CD14-positive monocyte (primary cell): ENCODE measurements at regions not wholly inside any gene's neighbourhood (a gene's known extent, or its start where the extent isn't known, plus 50 kb on each side); places are given as distances from the start of the nearest gene placed in this dataset.

ENCODE experiments used
- DNase-seq, 3 donors: peaks; one replicate each; pipeline ENCODE4 v3.0.0-alpha.2; 2011 to 2022
- H2AFZ ChIP-seq: 2 replicates; pipeline ENCODE4 v1.6.0; 2012; ENCODE audit warnings: mild to moderate bottlenecking, low read depth, low read length, inconsistent platforms; ENCODE audit not compliant: insufficient read depth, poor library complexity, severe bottlenecking
- H3K27ac ChIP-seq, 2 donors: 1 replicate in 1 of 2; 2 replicates in 1 of 2; pipeline ENCODE4 v1.5.1; 2012 to 2013; ENCODE audit warnings: low read length in 2 of 2, control low read depth in 1 of 2, inconsistent platforms in 1 of 2, low read depth in 1 of 2, mild to moderate bottlenecking in 1 of 2
- H3K27me3 ChIP-seq, 2 donors: one replicate each; pipeline versions ENCODE4 v1.6.0 to v1.6.1; 2011 to 2013; ENCODE audit warnings: low read length in 2 of 2; ENCODE audit not compliant: control insufficient read depth in 2 of 2, insufficient read depth in 2 of 2
- H3K36me3 ChIP-seq, 2 donors: replicated peaks in 1 of 2; 1 replicate in 1 of 2; 2 replicates in 1 of 2; pipeline versions ENCODE4 v1.5.1 to v1.6.1; 2012 to 2013; ENCODE audit warnings: low read length in 2 of 2, control low read depth in 1 of 2, inconsistent platforms in 1 of 2, mild to moderate bottlenecking in 1 of 2; ENCODE audit not compliant: insufficient read depth in 2 of 2, control insufficient read depth in 1 of 2
- H3K4me1 ChIP-seq, 2 donors: 1 replicate in 1 of 2; 2 replicates in 1 of 2; pipeline versions ENCODE4 v1.5.1 to v1.6.1; 2012 to 2013; ENCODE audit warnings: low read length in 2 of 2, control low read depth in 1 of 2, inconsistent platforms in 1 of 2, mild to moderate bottlenecking in 1 of 2, moderate library complexity in 1 of 2; ENCODE audit not compliant: insufficient read depth in 2 of 2, control insufficient read depth in 1 of 2
- H3K4me2 ChIP-seq: replicated peaks from 2 replicates; pipeline ENCODE3; 2012; ENCODE audit warnings: low read length, moderate library complexity, mild to moderate bottlenecking; ENCODE audit not compliant: poor library complexity, severe bottlenecking; ENCODE audit errors: extremely low read depth
- H3K4me3 ChIP-seq, 3 experiments: fragments of 200-600 bp in 1 of 3; sonication (generic) in 1 of 3; replicated peaks in 1 of 3; 1 replicate in 2 of 3; 2 replicates in 1 of 3; pipeline ENCODE4 v1.5.1; 2011 to 2013; ENCODE audit warnings: low read length in 3 of 3, mild to moderate bottlenecking in 3 of 3, control low read depth in 2 of 3, low read depth in 2 of 3, inconsistent platforms in 1 of 3, moderate library complexity in 1 of 3
- H3K79me2 ChIP-seq: 2 replicates; pipeline ENCODE4 v1.6.0; 2012; ENCODE audit warnings: mild to moderate bottlenecking, control low read depth, inconsistent platforms, low read length, moderate library complexity; ENCODE audit not compliant: insufficient read depth
- H3K9ac ChIP-seq: 2 replicates; pipeline ENCODE4 v1.6.0; 2017; ENCODE audit warnings: low read length, mild to moderate bottlenecking; ENCODE audit not compliant: insufficient read depth, poor library complexity, severe bottlenecking
- H3K9me3 ChIP-seq, 2 donors: replicated peaks in 1 of 2; 1 replicate in 1 of 2; 2 replicates in 1 of 2; pipeline versions ENCODE4 v1.5.1 to v1.6.1; 2012 to 2013; ENCODE audit warnings: low read length in 2 of 2, control low read depth in 1 of 2; ENCODE audit not compliant: control insufficient read depth in 1 of 2, insufficient read depth in 1 of 2
- H4K20me1 ChIP-seq: 2 replicates; pipeline ENCODE4 v1.6.0; 2012; ENCODE audit warnings: mild to moderate bottlenecking, low read length, control low read depth, moderate library complexity; ENCODE audit not compliant: insufficient read depth
- H3K27ac Mint-ChIP-seq, 7 donors: one replicate each; pipeline ENCODE4 v1.8.0; 2020; ENCODE audit warnings: mild to moderate bottlenecking in 7 of 7, mixed read lengths in 7 of 7, moderate library complexity in 6 of 7, inconsistent platforms in 2 of 7
- H3K27me3 Mint-ChIP-seq, 3 donors: one replicate each; pipeline ENCODE4 v1.8.0; 2021 to 2022; ENCODE audit warnings: low read depth in 3 of 3, mild to moderate bottlenecking in 3 of 3, mixed read lengths in 3 of 3, moderate library complexity in 3 of 3, inconsistent platforms in 1 of 3
- H3K36me3 Mint-ChIP-seq, 2 donors: one replicate each; pipeline ENCODE4 v1.8.0; 2020; ENCODE audit warnings: mixed read lengths in 2 of 2, inconsistent platforms in 1 of 2, mild to moderate bottlenecking in 1 of 2
- H3K4me1 Mint-ChIP-seq: one replicate; pipeline ENCODE4 v1.8.0; 2020; ENCODE audit warnings: mild to moderate bottlenecking, mixed read lengths
- H3K4me3 Mint-ChIP-seq, 2 donors: one replicate each; pipeline ENCODE4 v1.8.0; 2020; ENCODE audit warnings: mild to moderate bottlenecking in 2 of 2, mixed read lengths in 2 of 2, moderate library complexity in 1 of 2
- H3K9me3 Mint-ChIP-seq, 7 donors: one replicate each; pipeline ENCODE4 v1.8.0; 2020 to 2022; ENCODE audit warnings: mixed read lengths in 7 of 7, mild to moderate bottlenecking in 6 of 7, moderate library complexity in 6 of 7, inconsistent platforms in 2 of 7
- CTCF ChIP-seq: fragments of 200-600 bp; IDR thresholded peaks from one replicate; pipeline ENCODE4 v1.8.0; 2022; ENCODE audit warnings: antibody characterized with exemption, mild to moderate bottlenecking
- WGBS: methylation state at CpG from one replicate; pipeline ENCODE4 v1.1.5; 2013; ENCODE audit warnings: missing lambda C conversion rate; ENCODE audit not compliant: insufficient coverage; 5-methylcytosine and 5-hydroxymethylcytosine counted together
- intact Hi-C, 2 donors: fragments of 100-400 bp; cut with micrococcal nuclease; formaldehyde crosslinking; loops; one replicate each; pipeline versions ENCODE4 v1.15.0 to v1.15.1; 2023

DNA sequence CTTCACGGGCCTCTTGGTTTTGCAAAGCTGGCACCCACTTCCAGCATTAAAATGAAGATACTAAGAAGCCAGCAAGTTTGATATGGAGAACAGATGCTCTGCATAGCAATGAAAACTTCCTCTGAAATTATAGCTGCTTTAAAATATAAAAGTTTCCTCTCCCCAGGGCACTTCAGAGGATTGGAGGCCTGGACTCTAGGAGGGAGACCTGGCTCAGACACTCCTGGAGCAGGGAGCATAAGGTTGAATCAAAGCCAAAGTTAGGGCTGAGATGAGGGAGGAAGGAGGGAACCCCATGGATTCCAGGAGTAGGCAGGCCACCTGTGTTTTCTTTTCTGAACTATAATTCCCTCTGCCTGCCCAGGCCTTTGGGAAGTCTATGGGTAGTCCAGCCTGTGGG is 176.0 kb upstream of the RPL38 start:
- no peaks in the 10 kb centered on the region for H3K79me2 ChIP-seq
- H2AFZ ChIP-seq: no peak overlapping the region
- H3K4me1 Mint-ChIP-seq: no peaks in the 10 kb centered on the region
- H3K4me3 ChIP-seq: no peak overlapping the region
- H3K4me3 Mint-ChIP-seq: no peak overlapping the region
- no peaks in the 10 kb centered on the region for H3K4me1 ChIP-seq
- no peak for TF ChIP-seq CTCF
- H3K27ac ChIP-seq: no peak overlapping the region
- H3K36me3 ChIP-seq: no peaks in the 10 kb centered on the region
- no peak overlapping the region for H3K27ac Mint-ChIP-seq
- no CpG with 5 or more reads among the region's 1 CpG for WGBS
- no peaks in the 10 kb centered on the region for H4K20me1 ChIP-seq
- no peaks in the 10 kb centered on the region for H3K9me3 ChIP-seq
- H3K9me3 Mint-ChIP-seq: peaks cover 0 to 1% (median 0%) of the 10 kb centered on the region in 7 donors
- H3K9ac ChIP-seq: no peak overlapping the region
- no peak for DNase-seq
- H3K4me2 ChIP-seq: no peak overlapping the region
- intact Hi-C loops: no loop called here
- H3K36me3 Mint-ChIP-seq: no peaks in the 10 kb centered on the region
- no peaks in the 10 kb centered on the region for H3K27me3 ChIP-seq
- H3K27me3 Mint-ChIP-seq: peaks cover 2 to 10% (median 9%) of the 10 kb centered on the region in 3 donors

DNA sequence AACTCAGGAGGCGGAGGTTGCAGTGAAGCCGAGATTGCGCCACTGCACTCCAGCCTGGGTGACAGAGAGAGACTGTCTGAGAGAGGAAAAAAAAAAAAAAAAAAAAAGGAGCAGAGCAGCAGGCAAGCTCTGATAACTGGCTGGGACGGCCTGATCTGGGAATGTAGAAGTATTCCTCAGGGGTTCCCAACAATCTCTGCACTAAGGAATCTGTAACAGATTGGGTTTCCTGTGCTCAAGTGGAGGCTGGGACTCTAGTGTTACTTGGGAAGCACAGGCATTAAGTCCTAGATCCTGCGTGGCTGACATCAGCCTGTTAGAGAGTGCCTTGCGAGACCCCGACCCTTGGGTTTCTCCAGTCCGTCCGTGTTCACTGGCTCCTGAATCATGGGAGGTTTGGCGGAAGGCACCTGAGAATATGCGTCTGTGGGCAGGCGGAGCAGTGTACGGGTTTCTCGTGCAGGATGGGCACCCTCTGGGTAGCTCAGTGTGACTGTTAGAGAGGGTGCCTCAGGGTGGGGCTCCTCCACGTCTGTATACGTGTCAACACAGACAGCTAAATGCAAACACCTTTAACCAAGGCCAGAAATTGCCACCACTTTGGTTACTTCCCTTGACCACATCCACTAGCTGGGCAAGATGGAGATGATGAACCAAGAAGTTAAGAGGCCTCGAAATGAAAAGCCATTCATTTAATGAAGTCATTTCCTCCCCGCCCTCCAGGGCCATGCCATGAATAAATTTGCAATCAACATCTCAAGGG is 174.9 kb upstream of the RPL38 start:
- no peak overlapping the region for H3K4me3 Mint-ChIP-seq
- no peaks in the 10 kb centered on the region for H3K36me3 Mint-ChIP-seq
- no peak overlapping the region for H3K27ac ChIP-seq
- no peak overlapping the region for H2AFZ ChIP-seq
- H4K20me1 ChIP-seq: no peaks in the 10 kb centered on the region
- intact Hi-C loops: no loop called here
- DNase-seq: no peak
- no peaks in the 10 kb centered on the region for H3K4me1 Mint-ChIP-seq
- H3K27me3 Mint-ChIP-seq: peaks cover 2 to 10% (median 7%) of the 10 kb centered on the region in 3 donors
- H3K9ac ChIP-seq: no peak overlapping the region
- H3K4me1 ChIP-seq: no peaks in the 10 kb centered on the region
- peaks cover 0 to 1% (median 0%) of the 10 kb centered on the region in 7 donors for H3K9me3 Mint-ChIP-seq
- H3K27me3 ChIP-seq: no peaks in the 10 kb centered on the region
- no peak for TF ChIP-seq CTCF
- H3K36me3 ChIP-seq: no peaks in the 10 kb centered on the region
- H3K4me3 ChIP-seq: no peak overlapping the region
- no peak overlapping the region for H3K4me2 ChIP-seq
- H3K9me3 ChIP-seq: no peaks in the 10 kb centered on the region
- no peak overlapping the region for H3K27ac Mint-ChIP-seq
- H3K79me2 ChIP-seq: no peaks in the 10 kb centered on the region
- WGBS: 92% methylated on average over 8 of the region's 18 CpGs
